Neutrophil (primary cell): ENCODE measurements at regions not wholly inside any gene's neighbourhood (a gene's known extent, or its start where the extent isn't known, plus 50 kb on each side); places are given as distances from the start of the nearest gene placed in this dataset.

Experiments used
- H3K27ac ChIP-seq: fragments of 200-600 bp; sonication (generic); 2 replicates; pipeline ENCODE4 v1.5.1; 2016; ENCODE audit warnings: mild to moderate bottlenecking, moderate library complexity
- H3K27me3 ChIP-seq: fragments of 200-600 bp; sonication (generic); 2 replicates; pipeline ENCODE4 v1.6.0; 2016; ENCODE audit warnings: mild to moderate bottlenecking
- H3K36me3 ChIP-seq: fragments of 200-600 bp; sonication (generic); 2 replicates; pipeline ENCODE4 v1.5.1; 2017
- H3K4me1 ChIP-seq, 2 experiments: fragments of 200-600 bp in 1 of 2; sonication (generic) in 1 of 2; 1 replicate in 1 of 2; 2 replicates in 1 of 2; pipeline versions ENCODE4 v1.5.1 to v1.6.1; 2013 to 2016; ENCODE audit warnings: low read depth in 1 of 2, low read length in 1 of 2, mild to moderate bottlenecking in 1 of 2, moderate library complexity in 1 of 2; ENCODE audit not compliant: control insufficient read depth in 1 of 2, insufficient read depth in 1 of 2
- H3K4me3 ChIP-seq, 2 experiments: fragments of 200-600 bp in 1 of 2; sonication (generic) in 1 of 2; 1 replicate in 1 of 2; 2 replicates in 1 of 2; pipeline ENCODE4 v1.5.1; 2013 to 2016; ENCODE audit warnings: low read depth in 1 of 2, low read length in 1 of 2, mild to moderate bottlenecking in 1 of 2, moderate library complexity in 1 of 2
- H3K9me3 ChIP-seq: fragments of 200-600 bp; sonication (generic); 2 replicates; pipeline ENCODE4 v1.5.1; 2016
- CTCF ChIP-seq: fragments of 200-600 bp; sonication (generic); IDR thresholded peaks from 2 replicates; pipeline ENCODE4 v1.5.1; 2016; ENCODE audit warnings: antibody characterized with exemption

- no peaks in the 10 kb centered on the region for H3K36me3 ChIP-seq
- no peak overlapping the region for H3K4me3 ChIP-seq
- TF ChIP-seq CTCF: no peak
- peaks cover 21 to 23% of the 10 kb centered on the region in 2 experiments for H3K4me1 ChIP-seq
- no peaks in the 10 kb centered on the region for H3K27me3 ChIP-seq
- no peaks in the 10 kb centered on the region for H3K9me3 ChIP-seq
- H3K27ac ChIP-seq: no peak overlapping the region
Measured at GRCh38 chr9:111147041-111147440, 108.8 kb upstream of the LPAR1 start.

- TF ChIP-seq CTCF: no peak
- Histone ChIP-seq H3K27ac (no peak overlapping the region), H3K9me3 (no peaks in the 10 kb centered on the region), H3K4me3 (no peak overlapping the region), H3K36me3 (no peaks in the 10 kb centered on the region), H3K27me3 (no peaks in the 10 kb centered on the region), H3K4me1 (peaks cover 12 to 14% of the 10 kb centered on the region in 2 experiments)
Measured at GRCh38 chr9:111144741-111145140, 106.5 kb upstream of the LPAR1 start.

- H3K27me3 ChIP-seq: no peaks in the 10 kb centered on the region
- no peak overlapping the region for H3K4me3 ChIP-seq
- no peaks in the 10 kb centered on the region for H3K4me1 ChIP-seq
- no peak for TF ChIP-seq CTCF
- H3K36me3 ChIP-seq: no peaks in the 10 kb centered on the region
- H3K27ac ChIP-seq: no peak overlapping the region
- no peaks in the 10 kb centered on the region for H3K9me3 ChIP-seq
Measured at GRCh38 chr9:111136180-111136579, 97.9 kb upstream of the LPAR1 start.

- no peaks in the 10 kb centered on the region for H3K27me3 ChIP-seq
- no peaks in the 10 kb centered on the region for H3K9me3 ChIP-seq
- no peaks in the 10 kb centered on the region for H3K4me1 ChIP-seq
- H3K27ac ChIP-seq: no peak overlapping the region
- no peak overlapping the region for H3K4me3 ChIP-seq
- TF ChIP-seq CTCF: no peak
- H3K36me3 ChIP-seq: no peaks in the 10 kb centered on the region
Measured at GRCh38 chr9:111131211-111131610, 92.9 kb upstream of the LPAR1 start.

- TF ChIP-seq CTCF: no peak
- no peak overlapping the region for H3K4me3 ChIP-seq
- H3K4me1 ChIP-seq: no peaks in the 10 kb centered on the region
- H3K36me3 ChIP-seq: no peaks in the 10 kb centered on the region
- no peak overlapping the region for H3K27ac ChIP-seq
- H3K27me3 ChIP-seq: no peaks in the 10 kb centered on the region
- no peaks in the 10 kb centered on the region for H3K9me3 ChIP-seq
Measured at GRCh38 chr9:111120526-111120925, 82.3 kb upstream of the LPAR1 start.
